GM13977 (cell line): ENCODE measurements at regions not wholly inside any gene's neighbourhood (a gene's known extent, or its start where the extent isn't known, plus 50 kb on each side); places are given as distances from the start of the nearest gene placed in this dataset.

Source experiments
- DNase-seq: peaks from one replicate; pipeline ENCODE4 v3.0.0; 2012; ENCODE audit warnings: low spot score
- in situ Hi-C: fragments of 300-500 bp; cut with MboI; formaldehyde crosslinking; loops from one replicate; pipeline ENCODE4 v1.12.0; 2022; ENCODE audit warnings: low sequenced_read_pairs, low pct_unique_long_range_greater_than_20kb, mixed read lengths, inconsistent platforms; ENCODE audit not compliant: unreplicated experiment
- TF ChIP-seq, protein P1 (sequence below): IDR thresholded peaks from 2 replicates; pipeline ENCODE4 v1.5.1; 2012; ENCODE audit warnings: mild to moderate bottlenecking, control low read depth; ENCODE audit not compliant: insufficient read depth; ENCODE audit errors: extremely low read depth, missing control alignments

DNA sequence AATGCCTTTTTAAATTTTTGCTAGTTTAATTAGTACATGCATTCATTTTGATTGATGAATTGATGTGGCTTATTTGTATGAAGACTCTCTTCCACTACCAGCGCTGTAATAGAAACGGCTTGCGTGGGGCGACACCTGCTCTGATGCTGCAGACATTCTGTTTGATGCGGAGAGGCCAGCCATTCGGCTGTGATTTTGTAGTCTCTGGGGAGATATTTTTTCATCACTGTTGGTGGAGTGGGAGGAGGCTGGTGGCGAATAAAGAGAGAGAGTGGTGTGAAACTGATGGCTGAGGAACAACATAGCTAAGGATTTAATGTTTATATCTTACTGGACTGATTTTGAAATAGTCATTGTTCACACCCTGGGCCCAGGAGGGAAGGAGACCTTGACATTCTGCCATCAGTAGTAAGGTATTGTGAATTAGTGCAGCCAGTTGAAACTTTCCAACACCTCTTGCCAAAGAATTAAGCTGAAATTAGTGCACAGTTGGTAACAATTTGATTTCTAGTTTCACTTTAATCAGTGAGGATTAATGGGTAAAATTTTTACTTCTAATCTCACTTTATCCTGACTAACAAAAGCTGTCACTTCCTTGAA lies 224.1 kb downstream of the MTX2 start:
- TF ChIP-seq, protein P1, sequence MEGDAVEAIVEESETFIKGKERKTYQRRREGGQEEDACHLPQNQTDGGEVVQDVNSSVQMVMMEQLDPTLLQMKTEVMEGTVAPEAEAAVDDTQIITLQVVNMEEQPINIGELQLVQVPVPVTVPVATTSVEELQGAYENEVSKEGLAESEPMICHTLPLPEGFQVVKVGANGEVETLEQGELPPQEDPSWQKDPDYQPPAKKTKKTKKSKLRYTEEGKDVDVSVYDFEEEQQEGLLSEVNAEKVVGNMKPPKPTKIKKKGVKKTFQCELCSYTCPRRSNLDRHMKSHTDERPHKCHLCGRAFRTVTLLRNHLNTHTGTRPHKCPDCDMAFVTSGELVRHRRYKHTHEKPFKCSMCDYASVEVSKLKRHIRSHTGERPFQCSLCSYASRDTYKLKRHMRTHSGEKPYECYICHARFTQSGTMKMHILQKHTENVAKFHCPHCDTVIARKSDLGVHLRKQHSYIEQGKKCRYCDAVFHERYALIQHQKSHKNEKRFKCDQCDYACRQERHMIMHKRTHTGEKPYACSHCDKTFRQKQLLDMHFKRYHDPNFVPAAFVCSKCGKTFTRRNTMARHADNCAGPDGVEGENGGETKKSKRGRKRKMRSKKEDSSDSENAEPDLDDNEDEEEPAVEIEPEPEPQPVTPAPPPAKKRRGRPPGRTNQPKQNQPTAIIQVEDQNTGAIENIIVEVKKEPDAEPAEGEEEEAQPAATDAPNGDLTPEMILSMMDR: no peak
- no peak for DNase-seq
- in situ Hi-C loops: no loop called here

DNA sequence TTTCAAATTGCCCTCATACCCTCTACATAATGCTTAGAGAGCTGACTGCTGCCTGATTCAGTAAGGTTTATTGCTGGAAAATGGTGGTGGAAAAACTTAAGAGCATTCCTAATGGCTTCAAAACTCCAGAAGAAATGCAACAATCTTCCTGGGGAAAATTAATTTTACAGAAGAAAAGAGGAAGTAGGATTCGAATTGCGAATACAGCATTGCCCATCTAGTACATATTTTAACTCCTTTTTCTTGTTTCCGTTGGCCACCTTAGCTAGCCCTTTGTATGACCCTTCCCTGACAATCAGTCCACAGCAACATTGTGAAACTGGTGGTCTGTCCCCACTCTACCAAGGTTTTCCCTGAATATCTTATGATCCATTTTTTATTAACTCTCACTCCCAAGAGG lies 224.7 kb downstream of the MTX2 start:
- in situ Hi-C loops: no loop called here
- DNase-seq: no peak
- TF ChIP-seq, protein P1: no peak

DNA sequence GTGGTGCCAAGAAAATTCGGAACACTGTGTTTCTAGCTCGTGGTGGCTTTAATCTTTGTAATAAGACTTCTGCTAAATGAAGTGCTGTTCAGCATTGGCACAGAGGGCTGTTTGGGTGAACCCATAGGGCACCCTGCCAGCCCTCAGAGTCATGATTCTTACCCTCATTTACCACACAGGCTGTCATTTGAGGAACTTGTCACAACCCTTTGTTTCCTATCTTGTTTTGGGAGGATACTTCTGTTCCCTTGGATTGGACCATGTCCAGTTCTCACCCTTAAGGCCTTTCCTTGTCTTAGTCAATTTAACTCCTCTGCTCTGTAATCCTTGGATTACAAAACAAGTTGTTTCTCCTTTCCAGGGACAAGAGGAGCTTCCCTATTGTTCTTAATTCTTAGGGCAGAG lies 225.7 kb downstream of the MTX2 start:
- in situ Hi-C loops: no loop called here
- DNase-seq: no peak
- TF ChIP-seq, protein P1: no peak

DNA sequence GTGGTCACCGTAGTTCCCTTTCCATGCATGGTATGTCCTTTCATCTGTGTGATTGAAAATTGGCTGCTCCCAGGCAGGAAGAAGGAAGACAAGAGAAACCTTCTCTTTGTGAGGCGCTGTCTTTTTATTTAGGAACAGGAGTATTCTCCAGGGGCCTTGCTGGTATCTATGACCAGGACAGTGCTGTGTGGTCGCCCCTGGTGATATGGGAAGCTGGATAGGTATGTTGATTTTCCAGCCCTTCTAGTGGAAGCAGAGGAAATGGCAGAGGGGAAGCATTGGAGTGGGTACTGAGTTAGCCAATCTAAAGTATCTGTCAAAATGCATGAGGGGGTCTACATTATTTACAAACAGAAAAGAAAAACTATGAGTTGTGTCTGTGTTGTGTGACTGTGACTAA lies 226.6 kb downstream of the MTX2 start:
- TF ChIP-seq, protein P1: no peak
- no peak for DNase-seq
- in situ Hi-C loops: no loop called here

- in situ Hi-C loops: no loop called here
- TF ChIP-seq, protein P1: no peak
- no peak for DNase-seq
These were observed 227.5 kb downstream of the MTX2 start for GRCh38 chr2:176496761-176497160.

GRCh38 chr2:176500901-176501300 lies 231.7 kb downstream of the MTX2 start:
- in situ Hi-C loops: no loop called here
- TF ChIP-seq, protein P1: no peak
- DNase-seq: no peak
